Activated CD4-positive, alpha-beta T cell treated with anti-CD3 and anti-CD28 coated beads, Interleukin-10, Interleukin-2, amounts not matched to agents 100 ng/mL and 50 ng/mL, durations not matched to agents 16 hours and 8 hours (primary cell): ENCODE measurements at regions not wholly inside any gene's neighbourhood (a gene's known extent, or its start where the extent isn't known, plus 50 kb on each side); places are given as distances from the start of the nearest gene placed in this dataset.

Experiments
- DNase-seq: peaks from one replicate; pipeline ENCODE4 v3.0.0-alpha.2; 2020

DNA sequence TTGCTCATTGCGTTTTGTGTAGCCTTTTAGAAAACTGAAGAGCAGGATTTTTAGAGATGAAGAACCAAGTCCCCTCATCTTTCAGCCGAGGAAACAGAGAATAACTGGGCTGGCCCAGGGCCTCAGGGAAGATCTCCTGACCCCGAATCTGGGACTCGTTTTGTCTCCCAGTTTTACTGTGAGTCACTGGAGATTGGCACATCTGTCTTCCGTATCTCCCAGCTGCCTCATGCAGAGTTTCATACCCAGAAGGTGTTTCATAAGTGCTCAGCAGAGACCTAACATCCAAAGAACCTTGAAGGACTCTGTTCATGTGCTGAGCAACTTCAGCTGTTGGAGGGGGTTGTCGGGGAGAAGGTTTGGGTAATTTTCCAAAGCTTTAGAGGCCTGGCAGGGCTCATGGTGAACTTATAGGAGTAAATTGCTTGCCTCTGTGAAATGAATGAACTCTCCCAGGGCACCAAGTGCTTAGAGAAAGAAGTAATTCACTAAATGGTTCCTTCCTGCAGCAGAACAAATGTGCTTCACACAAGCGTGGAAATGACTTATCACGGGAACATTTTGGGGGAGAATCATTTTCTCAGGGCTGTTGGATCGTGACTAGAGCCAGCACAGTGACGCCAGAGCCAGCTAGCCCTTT, 121.4 kb downstream of the FAM43A start:
- DNase-seq: no peak

DNA sequence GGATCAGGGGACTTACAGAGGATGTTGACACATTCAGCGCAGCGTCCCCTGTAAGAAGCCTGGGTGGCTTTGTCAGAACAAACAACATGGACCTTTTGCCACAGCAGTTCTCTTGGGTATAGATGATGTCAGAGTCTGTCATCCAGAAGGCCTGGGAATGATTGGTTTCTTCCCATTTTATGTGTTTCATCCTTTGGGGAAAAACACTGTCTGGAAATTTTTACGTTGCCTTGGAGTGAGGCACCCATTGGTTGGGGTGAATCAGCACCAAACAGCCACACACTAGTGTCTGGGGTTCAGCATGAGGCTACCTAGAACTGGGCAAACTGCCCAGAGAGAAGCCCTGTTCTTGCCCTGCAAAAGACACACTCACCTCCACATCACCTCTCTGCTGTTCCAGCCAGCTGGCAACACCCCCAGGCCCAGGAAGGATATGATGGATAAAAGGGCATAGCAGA, 123.0 kb downstream of the FAM43A start:
- no peak for DNase-seq

DNA sequence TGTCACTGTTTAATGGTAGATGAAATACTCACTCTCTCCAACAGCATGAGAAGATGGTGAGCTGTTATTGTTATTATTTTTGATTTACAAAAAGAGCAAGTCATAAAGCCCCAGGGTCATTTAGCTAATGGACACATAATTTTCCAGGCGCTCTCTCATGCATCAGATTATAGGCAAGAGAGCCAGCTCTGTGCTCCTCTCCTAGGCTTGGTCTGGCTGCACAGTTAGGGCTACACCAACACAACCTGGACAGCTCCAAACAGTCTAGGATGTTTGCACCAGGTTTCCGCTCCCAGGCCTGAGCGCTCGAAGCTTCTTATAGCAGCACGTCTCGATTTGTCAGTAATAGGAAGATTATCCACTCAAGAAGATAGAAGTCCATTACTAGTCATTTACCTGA, 123.7 kb downstream of the FAM43A start:
- no peak for DNase-seq

DNA sequence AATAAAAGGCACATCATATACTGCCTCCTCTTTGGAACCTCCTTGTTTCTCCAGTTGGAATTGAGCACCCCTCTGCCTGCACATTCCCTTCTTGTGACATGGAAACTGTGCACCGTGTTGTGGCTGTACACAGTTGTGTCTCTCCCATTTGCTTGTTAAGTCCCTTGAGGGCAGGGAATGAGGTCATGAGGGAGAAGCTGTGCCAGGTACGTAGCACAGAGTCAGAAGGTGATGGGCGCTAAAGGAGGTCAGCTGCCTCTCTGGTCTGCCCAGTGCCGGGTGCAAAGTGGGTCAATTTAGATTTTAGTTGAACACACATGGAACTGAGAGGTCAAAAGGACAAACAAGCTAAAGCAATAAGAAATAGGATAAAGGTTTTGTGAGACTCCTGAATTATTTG, 124.4 kb downstream of the FAM43A start:
- DNase-seq: no peak

DNA sequence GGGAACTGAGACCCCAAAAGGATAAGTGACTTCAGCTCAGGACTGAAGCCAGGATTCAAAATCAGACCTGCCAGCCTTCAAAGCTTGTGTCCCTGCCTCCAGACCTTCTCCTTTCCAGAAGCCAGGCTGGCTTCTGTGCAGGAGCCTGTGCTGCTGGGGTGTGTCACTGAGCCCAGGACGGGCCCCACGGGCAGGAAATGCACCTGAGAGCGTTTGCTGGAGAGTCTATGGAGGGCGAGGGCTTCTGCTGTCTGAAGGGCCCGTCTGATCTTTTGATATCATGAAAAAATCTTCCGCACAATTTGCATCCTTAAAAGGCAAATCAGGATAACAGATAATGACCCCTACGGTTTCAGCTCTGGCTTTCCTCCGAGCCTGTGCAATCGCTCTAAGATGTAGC, 125.4 kb downstream of the FAM43A start:
- DNase-seq: no peak

DNA sequence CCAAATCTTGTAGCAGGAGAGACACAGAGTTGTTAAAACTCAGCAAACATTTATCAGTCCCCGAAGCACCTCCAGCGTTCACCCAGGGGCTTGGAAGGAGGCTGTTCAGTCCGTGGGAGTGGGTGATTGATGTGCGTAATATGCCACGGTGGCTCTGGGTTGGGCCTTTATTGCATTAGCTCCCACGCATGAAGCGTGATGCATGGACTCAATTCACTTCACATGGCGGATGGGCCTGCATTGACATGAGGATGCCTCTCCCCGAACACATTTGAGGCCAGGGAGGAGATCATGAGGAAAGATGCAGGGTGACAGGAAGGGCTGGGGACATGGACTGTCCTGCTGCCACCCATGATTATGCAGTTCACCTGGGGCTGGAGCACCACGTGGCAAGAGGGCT, 126.5 kb downstream of the FAM43A start:
- no peak for DNase-seq

DNA sequence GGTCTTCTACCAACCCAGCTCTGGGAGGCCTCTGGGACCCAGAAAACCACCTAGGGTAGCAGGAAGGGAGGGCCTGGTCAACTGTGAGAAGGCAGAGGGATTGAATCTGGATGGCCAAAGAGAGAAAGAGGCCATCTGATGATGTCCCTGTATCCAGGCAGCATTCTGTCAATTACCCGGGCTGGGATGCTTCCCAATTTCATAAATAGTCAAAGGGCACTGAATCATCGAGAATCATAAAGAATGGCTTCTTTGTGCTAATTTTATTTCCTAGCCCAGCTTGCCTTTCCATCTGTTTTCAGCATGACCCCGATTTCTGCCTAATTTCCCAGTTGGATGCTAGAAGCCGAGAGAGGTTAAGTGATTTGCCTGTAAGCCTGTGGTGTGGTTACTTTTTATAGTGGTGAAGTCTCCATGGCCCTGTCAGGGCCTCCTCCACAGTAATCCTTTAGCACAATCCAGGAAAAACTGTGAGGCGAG, 129.2 kb downstream of the FAM43A start:
- DNase-seq: no peak

DNA sequence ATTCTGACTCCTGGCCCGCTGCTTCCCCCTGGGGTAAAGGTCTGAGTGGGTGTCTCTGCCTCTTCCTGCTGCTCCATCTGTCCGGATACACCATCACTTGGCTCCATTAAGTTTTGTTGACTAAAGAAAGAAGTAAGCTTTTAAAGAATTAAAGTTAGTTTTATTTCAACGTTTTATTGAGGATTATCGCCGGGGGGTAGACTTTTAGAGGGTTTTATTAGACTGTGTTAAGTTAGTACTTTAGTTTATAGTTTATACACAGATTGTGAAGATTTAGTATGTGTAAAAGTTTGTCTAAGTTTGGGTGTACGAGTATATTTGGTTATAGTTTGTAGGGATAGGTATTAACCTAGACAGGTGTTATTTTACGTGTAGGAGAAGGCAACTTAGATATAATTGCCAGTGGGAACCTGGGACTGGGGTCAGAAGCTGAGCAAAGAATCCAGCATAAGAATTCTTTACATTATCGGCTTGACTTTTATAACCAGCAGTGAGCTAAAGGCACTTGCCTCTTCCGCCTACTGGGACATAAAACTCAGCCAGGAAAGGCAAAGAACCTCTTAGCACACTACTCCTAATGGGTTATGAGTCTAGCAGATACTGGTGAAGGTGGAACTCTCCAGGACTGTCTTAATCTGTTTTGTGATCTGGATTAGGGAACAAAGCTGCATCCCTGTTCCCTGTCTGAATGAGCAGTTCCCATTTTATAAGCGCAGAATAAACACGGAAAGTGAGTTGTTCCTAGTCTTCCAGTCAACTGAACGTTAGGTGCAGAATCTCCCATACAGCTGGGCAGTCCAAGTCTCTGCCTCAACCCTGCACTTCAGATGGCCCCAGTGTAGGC, 131.3 kb downstream of the FAM43A start:
- no peak for DNase-seq

DNA sequence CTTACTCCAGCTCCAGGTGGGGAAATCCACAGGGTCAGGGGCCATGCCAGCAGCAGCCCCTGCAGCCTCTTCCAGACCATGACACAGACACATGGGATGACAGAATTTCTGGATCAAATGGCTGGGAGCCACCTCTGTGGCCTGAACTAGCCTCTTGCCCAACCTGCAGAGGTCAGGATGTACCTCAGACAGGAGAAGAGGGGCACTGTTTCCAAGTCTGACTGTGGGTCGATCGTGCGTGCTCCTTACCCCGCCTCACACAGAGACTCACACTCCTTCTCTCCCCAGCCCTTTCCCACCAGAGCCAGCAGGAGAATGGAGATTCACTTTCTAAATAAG, 131.9 kb downstream of the FAM43A start:
- no peak for DNase-seq

DNA sequence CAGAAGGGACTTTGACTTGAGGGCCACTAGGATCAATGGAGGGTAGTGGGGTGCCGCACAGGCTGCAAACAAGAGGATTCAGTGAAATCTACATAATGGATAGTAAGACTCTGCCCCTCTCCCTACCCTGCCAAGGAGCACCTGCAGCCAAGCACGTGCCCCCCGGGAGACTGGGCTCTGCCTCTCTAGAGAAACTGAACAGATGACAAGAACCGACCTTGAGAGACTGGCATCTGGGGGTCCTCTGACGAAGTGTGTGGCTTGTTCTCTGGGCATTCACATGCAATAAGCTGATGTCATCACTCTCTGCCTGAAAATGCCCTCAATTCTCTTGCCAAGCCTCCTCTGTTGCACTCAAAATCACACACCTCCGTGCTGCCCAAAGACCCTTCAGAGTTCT, 132.3 kb downstream of the FAM43A start:
- no peak for DNase-seq

DNA sequence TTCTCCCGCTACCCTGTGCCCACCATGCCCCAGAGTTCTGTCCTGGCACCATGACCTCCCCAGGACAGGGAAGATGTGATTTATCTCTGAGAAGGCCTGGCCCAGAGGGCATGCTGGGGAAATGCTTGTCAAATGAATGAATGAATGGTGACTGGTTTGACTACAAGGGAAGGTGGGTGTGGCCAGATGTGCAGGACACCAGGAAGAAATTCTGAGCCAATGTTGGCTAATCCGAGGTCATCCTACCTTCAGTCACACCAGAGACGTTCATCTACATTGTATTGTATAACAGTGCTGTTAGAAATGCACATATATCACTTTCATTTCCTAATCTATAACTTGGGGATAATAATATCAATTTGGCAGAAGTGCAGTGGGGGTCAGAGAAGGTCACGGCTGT, 138.4 kb downstream of the FAM43A start:
- DNase-seq: no peak

DNA sequence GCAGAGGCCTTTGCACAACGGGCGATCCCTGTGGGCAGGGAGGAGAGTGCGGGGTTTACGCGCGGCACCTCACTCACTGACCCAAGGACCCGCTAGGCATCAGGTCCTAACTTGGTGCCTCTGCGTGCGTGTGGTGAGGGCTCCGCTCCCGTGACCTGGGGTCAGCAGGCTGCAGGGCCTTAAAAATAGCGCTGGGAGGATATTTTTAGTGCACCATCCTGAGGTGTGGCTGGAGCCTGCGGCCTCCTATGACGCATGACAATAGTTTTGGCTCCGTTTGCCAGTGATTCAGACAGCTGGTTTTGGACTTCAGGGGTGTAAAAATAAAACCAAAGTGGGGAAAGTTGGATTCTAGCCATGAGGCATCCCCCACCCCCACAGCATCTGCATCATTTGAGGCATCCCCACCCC, 139.0 kb downstream of the FAM43A start:
- DNase-seq: no peak

DNA sequence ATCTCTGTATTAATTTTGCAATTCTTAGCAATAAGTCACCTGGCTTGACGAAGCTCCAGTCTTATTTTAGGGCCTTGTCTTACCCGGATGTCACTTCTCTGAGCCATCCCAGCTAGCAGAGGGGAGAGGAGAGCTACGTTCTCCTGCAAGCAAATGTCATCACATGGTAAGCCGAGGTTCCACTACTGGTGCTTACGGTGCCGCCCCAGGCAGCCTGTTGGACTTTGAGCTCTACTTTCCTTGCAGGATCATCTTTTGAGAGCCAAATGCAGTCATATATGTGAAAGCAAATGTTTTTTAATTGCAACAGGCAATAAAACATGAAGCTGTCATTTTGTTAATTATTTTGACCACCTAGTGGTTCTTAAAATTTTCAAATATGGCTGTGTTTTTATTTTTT, 140.9 kb downstream of the FAM43A start:
- DNase-seq: no peak

DNA sequence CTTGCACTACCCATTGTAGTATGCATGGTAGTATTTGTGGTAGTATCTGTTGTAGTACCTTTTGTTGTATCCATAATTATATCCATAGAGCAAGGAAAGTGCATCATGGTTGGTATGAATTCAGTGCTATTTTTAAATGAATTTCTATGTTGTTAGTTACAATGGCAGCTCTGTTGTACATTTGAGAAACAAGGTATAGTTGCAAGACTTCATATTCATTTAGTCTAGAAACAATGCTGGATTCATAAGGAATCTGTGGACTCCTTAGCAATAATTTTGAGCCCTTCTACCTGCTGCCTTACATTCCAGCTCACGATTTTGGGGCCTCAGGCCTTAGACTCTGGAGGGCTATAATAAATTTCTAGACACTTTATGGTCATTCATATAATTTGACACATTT, 141.8 kb downstream of the FAM43A start:
- no peak for DNase-seq

DNA sequence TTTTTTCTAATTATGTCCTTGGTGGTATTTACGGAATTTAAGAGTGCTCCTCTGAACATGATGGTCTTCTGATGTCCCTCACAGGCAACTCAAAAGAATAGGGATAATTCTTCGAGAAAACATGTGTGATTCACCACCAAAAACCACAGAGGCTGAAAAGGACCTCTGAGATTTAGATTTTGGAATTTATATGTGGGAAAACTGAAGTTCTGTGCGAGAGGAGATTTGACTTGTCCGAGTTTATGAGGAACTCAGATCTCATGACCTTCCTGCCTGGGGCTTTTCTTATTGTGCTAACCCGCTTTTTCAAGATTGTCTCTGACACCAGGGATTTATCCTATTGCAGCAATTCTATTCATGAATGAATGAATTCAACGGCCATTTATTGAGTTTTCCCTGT, 142.4 kb downstream of the FAM43A start:
- DNase-seq: no peak

DNA sequence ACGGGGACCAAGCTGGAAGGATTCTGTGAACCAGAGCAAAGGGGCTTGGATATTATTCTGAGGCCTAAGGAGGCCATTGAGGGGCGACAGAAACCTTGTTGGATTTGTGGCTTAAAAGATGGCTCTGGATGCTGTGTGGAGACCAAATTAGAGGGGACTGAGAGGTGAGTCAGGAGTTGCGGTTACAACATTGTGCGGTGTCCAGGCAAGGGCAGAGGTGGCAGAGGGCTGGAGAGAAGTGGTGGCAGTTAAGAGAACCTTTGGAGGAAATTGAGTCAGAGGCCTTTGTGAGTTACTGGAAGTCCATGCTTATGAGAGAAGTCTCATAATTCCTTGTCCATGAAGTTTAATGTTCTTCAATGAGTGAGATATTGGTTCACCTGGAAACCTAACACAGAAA, 143.2 kb downstream of the FAM43A start:
- DNase-seq: no peak

DNA sequence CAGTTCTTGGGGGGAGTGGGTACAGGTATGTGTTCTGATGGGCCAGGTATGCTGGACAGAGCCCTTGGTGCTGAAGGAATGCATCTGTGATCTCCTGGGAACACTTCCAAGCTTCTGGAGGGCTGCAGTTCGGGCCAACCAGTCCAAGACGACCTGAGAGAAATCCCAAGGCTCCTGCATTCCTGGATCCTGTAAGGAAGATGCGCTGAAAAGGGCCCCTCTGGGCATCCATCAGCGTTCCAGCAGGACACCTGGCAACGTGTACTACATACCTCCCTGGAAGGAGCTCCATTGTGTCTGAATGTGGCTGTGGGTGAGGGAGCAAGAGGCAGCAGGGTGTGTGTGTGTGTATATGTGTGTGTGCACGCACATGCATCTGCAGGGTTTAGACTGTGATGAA, 144.7 kb downstream of the FAM43A start:
- no peak for DNase-seq

DNA sequence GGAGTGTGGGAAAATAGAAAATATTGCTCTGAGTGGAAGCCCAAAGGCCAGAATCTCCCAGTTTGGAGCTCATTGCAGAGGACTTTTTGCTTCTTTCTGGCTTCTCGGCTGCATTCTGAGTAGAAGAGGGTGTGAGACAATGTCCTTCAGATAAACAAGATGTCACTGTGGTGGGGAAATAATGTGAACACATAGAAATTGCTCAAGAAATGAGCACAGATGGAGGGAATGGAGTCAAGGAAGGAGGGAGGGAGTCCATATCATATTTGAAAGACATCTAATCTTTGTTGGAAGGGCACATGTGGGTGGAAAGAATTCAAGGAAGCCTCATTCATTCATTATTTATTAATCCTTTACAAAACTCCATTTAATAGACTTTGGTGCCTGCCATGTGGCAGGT, 145.3 kb downstream of the FAM43A start:
- no peak for DNase-seq

DNA sequence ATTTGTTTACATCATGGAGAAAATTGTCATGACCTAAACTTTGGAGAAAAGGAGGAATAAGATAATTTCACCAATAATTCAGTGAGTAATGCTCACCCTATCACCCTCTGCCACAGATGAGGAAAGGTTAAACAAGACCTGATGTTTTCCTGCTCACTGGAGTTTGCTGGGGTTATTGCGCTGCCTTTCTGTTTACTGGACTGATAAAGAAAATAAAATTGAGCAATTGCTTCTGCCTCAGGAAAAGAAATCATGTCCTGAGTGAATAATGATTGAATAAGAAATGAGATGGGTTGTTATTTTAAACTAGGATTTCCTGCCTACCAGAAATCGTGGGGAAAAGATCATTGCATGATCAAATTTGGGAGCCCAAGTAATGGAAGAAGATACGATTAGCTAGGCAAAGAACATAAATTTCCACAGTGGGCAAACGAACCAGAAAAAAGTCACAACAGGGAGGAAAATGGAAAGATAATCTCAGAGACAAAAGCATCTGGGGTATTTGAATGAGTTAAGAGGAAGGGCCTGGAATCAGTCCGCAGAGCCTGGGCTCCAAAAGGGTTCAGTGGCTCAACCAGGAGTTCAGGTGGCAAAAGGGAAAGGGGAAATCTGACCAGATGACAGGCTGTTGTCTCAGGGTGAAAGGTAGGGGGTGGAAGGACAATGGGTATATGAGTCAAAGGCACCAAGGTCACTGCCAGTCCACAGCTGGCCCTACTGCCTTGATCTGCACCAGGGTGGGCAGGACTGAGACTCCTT, 146.8 kb downstream of the FAM43A start:
- DNase-seq: no peak

DNA sequence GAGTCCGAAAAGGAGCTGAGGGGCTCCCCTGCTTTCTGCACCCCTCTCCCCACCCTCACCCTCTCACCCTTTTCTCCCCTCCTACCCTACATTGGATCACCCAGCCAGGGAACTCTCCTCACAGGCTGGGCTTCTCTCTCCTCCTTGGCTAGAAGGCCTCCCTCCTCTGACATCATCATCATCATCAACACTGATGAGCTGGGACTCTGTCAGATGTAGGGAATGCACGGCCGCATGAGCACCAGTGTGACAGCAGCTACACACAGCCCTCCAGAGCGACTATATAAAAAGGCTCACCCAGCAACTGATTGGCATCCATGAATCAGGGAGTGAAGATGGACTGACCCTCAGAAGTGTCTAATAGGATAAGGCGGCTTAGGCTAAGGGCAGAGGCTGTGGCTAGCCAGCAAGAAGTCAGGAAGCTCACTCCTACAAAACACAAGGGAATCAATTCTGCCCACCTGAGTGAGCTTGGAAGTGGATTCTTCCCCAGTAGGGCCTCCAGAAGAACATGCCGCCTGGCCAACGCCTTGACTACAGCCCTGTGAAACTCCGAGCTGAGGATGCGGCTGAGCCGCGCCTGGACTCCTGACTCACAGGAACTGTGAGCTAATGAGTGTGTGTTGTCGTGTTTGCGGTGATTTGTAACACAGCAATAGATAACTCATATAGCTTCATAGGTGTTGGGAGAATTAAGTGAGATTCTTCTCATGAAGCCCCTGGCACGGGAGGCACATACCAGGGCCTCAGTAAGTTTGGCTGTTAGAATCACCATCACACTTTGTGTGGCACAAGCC, 147.6 kb downstream of the FAM43A start:
- no peak for DNase-seq

DNA sequence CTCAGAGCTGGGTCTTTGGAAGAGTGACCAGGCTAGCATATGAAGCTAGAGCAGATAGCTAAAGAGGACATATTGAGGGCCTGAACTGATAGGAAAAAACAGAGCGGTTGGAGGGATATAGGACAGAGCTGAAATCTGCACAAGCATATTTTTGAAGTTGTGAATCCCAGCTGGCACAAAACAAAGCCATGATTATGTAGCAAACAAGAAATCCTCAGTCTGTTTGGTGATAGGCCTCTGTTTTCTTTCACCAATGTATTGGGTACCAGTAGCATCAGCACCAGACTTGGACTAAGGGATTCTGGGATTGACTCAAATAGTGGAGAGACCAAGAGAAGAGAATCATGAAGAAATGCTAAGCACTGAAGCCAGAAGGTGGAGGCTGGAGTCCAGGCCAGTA, 151.0 kb downstream of the FAM43A start:
- DNase-seq: no peak

DNA sequence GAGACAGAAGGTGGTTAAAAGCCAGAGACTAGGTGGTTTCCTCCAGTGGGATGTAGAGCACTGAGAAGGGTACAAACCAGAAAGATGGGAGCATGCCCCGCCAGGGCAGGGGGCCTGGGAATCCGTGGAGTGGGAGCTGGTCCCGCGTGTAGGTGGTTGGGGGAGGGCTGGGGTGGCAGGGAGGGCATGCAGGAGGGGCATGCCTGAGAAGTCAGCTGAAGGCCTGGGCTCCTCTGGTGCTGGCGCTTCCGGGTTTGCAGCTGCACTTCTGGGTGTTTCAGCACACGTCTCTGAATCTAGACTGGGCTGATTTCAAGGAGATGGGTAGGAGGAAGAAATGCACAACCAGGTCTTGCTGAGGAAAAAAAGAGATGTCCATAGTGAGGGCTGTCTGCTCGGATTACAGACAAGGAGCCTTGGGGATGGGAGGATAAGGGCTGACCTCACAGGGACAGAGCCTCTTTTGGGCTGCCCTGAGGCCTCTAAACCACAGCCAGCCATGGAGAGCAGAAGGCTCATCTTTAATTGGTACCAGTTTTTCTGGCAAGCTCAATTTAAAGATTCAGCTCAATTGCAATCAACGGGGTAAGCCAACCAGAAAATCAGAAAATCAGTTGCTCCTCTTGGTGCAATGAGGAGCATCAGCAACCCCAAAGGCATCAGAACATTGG, 151.9 kb downstream of the FAM43A start:
- no peak for DNase-seq
